Renal cortical epithelial cell (primary cell): ENCODE measurements at regions not wholly inside any gene's neighbourhood (a gene's known extent, or its start where the extent isn't known, plus 50 kb on each side); places are given as distances from the start of the nearest gene placed in this dataset.

Experiments
- DNase-seq: peaks from one replicate; pipeline ENCODE4 v3.0.0-alpha.2; 2011; ENCODE audit warnings: low read depth

- no peak for DNase-seq
These were observed 73.1 kb downstream of the RTP5 start for GRCh38 chr2:241942416-241943208.

- DNase-seq = no peak
These were observed 73.8 kb downstream of the RTP5 start for GRCh38 chr2:241943209-241943850.

DNA sequence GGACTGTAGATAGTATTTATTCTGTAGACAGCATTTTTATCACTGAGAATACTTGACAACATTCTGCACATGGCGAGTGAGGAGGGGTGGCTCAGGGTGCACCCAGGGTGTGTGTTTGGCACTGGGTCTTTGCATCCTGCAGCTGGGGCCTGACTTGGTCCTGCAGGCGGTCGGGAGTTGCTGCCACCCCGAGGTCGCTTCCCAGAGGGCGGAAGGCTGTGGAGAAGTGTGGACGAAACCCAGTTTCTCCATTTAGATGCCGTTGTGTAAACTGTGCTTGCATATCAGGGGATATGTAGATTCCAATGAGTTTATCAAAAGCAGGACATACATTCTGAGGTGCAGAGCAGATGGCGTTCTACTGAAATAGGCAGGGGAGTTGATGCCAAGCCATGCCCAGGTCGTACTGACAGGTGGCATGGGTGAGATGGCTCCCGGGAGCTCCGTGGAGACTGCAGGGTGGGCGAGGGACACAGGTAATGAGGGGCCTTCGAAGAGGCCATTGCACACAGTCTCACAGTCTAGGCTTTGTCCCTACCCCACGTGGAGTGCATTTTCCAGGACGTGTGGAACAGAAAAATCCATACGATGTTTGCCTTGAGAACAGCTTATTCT, 74.5 kb downstream of the RTP5 start:
- no peak for DNase-seq

- no peak for DNase-seq
These were observed 75.3 kb downstream of the RTP5 start for GRCh38 chr2:241944821-241945220.

DNA sequence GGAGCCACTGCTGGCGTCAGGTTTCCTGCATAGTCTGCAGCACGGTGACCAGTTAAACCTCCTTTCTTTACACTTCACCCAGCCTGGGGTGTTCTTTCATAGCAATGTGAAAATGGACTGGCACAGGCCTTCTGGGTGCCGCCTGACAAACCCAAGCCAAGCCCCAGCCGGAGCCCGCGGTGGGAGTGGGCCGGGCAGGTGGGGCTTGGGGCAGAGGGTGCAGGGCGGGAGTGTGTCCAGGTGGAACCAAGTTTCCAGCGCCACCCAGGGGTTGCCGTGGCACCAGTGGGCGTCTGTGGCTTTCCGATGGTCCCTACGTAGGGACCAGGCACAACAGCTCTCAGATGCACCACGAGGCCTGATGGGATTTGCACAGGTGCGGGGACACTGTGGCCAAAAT, 75.8 kb downstream of the RTP5 start:
- DNase-seq = no peak

GRCh38 chr2:241945803-241946202, 76.3 kb downstream of the RTP5 start:
- DNase-seq = no peak

DNA sequence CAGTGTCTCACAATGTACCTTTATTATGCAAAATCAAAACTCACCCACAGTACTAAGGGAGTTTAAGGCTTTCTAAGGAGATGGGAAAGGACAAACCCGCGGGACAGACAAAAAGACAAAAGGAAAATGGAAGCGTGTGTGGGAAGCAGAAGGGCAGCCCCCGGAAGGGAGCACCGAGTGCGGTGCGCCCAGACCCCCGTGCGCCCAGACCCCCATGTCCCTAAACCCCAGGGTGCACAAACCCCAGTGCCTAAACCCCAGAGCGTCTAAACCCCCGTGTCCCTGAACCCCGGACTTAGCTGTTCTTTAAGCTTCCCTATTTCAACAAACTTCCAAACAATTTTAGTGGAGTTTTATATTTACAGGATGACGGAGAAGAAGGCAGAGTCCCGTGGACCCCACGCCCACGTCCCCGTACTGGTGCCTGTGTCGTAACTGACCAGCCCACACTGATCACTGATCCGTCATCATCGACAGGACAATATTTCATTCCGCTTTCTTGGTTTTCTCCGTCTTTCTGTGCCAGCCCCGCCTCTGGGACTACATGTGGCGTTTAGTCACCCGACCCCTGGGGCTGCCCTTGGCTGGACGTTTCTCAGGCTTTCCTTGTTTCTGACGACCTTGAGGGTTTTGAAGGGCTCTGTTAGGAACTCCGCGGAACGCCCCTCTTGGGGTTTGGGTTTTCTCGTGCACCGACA, 76.9 kb downstream of the RTP5 start:
- no peak for DNase-seq

DNA sequence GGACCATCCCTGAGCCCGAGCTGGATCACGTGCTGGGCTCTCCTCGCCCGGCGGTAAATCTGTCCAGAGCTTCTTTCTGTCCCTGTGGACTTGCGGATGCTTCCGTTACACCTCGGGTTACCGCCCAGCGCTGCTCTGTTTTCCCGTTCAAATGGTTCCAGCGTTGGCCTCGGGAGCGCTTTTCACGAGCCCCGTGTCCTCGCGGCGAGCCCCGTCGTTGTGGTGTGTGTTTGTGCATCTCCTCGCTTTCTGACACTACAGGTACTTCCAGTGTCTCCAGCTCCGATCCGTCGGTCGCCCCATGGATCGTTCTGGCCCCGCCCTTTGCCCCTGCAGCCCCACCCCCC, 77.4 kb downstream of the RTP5 start:
- DNase-seq = no peak

- no peak for DNase-seq
These were observed 77.9 kb downstream of the RTP5 start for GRCh38 chr2:241947401-241947800.

GRCh38 chr2:241947876-241948275, 78.3 kb downstream of the RTP5 start:
- no peak for DNase-seq

GRCh38 chr2:241948299-241948897, 78.9 kb downstream of the RTP5 start:
- DNase-seq = no peak

DNA sequence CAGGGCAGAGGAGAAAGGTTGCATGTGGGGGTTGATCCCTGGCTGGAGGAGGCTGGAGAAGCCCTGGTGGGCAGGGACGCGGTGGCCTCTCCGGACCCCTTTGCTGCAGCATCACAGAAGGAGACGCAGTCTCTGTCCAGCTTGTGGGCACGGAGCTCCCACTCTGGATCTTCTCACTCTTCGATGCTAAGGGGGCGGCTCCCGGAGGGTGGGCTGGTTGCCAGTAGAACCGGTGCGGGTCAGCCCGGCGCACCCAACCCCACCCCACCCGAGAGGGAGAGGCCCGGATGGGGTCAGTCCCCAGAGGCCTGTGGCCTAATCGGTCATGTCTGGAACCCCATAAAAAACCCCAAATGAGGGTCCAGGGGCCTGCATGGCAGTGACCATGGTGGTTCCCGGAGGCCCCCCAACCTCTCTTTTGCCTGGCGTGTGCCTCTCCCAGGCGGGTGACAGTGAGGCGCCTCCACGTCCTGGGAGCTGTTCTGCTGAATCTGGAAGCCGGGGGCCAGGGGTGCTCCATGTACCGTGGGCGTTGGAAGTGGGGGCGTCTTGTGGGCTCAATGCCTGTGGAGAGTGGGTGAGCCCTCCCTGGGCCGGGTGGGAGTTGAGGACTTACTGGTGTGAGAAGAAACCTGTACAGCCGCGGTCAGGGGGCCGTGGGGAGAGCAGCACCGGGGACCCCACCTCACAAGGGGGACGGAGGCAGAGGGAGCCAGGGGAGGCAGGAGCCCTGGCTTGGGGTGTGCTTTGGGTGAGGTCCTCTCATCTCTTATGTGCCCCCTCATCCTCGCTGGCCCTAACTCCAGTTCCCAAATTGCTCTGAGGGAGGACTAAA, 79.6 kb downstream of the RTP5 start:
- DNase-seq = no peak

DNA sequence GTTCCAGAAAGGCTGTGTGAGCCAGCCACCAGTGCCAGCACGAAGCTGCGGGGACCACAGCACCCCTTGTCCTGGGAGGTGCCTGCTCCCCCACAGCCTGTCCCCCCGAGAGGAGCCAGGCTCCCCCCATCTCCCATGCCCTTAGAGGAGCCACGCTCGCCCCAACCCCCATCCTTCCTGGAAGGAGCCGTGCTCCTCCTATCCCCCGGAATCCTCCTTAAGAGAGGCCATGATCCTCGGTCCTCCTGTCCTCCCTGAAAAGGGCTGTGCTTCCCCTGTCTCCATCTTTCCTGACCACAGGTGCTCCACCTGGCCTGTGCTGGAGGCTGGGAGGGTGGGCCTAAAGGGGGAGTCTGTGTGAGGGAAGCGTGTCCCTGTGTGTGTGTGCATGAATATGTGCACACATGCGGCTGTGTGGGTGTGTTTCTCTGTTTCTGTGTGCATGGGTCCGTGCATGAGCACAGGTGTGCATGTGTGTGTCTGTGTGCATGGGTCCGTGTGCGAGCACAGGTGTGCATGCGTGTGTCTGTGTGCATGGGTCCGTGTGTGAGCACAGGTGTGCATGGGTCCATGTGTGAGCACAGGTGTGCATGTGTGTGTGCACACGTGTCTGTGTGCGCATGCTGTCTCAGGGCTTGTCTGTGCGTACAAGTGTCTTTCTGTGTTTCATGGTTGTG, 80.3 kb downstream of the RTP5 start:
- DNase-seq = no peak

DNA sequence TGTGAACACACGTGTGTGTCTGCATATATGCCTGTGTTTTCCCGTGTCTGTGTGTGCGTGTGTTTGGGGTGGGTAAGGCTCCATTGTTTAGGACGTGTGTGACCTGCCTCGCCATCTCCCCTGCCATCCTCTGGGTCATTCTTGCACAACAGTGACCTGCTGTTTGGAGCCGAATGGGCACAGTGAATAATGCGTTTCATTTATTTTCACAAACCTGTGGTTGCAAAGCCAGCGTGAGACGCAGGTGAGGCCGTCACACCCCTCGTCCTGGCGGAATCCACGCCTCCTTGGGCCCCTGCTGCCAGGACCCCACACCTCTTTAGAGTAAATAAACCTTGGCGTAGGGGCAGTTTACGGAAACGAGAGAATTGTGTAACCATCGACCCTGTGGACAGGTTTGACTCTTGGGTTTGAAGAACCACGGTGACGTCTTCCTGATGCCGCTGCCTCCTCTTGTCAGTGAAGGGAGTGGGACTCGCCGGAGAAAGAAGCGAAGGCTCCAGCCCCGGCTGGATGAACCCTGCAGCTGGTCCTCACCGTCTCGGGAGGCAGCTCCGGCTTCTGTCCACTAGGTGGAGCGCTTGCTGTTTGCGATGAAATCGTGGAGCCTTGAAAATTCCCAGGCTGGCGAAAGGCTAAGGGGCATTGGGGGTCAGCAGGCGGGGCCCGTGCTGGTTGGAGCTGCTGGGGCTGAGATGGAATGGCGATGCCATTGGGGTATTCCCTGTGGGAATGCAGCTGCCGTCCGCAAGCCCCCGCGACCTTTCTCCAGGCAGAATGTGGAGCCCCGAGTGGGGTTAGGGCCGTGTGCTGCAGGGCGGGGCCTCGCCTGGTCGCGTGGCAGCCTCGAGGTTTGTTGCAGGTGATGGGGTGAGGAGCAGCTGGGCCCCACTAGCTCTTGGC, 81.1 kb downstream of the RTP5 start:
- DNase-seq = peak; percentile 29

- no peak for DNase-seq
These were observed 81.8 kb downstream of the RTP5 start for GRCh38 chr2:241951316-241951700.

- DNase-seq = no peak
These were observed 82.4 kb downstream of the RTP5 start for GRCh38 chr2:241951920-241952319.

DNA sequence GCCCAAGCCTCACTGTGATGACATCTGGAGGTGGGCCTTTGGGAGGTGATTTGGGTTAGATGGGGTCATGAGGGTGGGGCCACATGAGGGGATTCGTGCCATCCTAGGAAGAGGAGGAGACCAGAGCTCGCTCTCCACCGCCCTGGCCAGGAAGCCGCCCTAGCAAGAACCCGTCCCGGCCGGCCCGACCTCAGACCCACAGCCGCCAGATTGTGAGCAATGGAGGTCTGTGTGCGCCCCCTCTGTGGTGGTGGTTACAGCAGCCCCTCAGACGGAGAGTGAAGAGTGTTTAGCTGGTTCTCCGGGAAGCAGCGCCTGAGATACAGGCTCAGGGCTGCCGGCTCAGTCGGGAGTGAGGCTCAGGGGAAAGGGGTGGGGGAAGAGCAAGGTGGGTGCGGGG, 83.3 kb downstream of the RTP5 start:
- DNase-seq = no peak

DNA sequence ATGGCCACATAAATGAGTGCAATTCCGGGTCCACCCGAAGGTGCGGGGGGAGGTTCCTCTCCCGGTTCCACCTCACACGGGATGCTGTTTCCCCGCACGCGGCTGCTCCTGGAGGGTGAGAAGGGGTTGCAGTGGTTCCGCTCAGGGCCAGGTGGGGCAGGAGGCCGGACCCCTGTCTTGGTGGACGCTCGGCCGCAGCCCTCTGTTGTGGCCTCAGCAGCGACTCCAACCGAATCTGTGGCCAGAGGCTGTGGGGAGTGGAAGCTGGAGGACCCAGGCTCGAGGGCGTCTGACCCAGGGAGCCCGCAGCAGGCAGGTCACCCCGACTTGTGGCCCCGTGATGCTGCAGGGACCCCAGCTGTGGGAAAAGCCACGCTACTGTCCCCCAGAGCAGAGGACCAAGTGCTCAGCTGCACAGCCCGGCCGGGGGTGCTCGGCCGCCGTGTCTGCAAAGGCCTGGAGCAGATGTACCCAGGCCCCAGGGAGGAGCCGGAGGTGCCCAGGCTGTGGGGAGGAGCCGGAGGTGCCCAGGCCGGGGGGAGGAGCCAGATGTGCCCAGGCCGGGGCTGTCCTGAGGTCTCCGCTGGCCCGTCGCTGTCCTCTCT, 83.9 kb downstream of the RTP5 start:
- no peak for DNase-seq

GRCh38 chr2:241956521-241957110, 87.1 kb downstream of the RTP5 start:
- no peak for DNase-seq
